HG03442 (cell line): ENCODE measurements at regions not wholly inside any gene's neighbourhood (a gene's known extent, or its start where the extent isn't known, plus 50 kb on each side); places are given as distances from the start of the nearest gene placed in this dataset.

Experiments
- ATAC-seq: cut with Tn5 transposase; IDR thresholded peaks from one replicate; pipeline ENCODE4 v1.9.1; 2021; ENCODE audit warnings: mild to moderate bottlenecking, moderate library complexity; ENCODE audit not compliant: unreplicated experiment

DNA sequence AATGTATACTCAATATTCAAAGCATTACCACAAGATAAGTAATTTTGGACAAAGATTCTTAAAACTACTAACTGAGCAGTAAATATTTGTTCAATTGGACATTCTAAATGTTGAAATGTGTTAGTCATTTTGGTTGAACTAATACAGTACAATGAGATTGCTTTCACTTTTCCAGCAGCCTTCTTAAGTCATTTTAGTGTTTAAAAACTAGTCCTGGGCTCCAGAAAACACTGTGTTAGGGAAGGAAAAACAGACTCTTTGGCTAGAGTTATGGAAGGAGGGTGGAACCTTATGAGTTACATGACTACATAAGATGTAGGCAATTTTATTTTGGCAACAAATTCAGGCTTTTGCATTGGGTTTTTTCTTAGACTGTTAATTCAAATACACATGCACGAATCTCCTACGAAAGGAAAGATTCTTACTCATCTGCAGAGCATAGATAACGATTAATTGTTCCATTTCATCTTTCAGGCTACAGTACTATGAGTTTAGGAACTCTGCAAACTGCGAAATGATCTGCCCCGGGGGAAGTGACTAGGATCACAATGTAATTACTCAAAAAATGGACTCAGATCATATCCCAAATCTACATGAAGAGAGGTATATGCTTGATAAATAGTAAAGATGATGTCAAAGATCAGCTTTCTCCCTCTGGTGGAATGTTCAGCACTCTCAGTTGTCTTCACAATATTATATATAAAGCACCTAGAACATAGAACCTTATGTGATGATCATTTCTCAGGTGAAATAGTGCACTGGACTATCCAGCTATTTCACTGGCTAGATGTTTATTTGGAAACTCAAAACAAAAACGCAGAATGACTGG is 492.8 kb upstream of the MDFIC2 start:
- ATAC-seq: no peak

DNA sequence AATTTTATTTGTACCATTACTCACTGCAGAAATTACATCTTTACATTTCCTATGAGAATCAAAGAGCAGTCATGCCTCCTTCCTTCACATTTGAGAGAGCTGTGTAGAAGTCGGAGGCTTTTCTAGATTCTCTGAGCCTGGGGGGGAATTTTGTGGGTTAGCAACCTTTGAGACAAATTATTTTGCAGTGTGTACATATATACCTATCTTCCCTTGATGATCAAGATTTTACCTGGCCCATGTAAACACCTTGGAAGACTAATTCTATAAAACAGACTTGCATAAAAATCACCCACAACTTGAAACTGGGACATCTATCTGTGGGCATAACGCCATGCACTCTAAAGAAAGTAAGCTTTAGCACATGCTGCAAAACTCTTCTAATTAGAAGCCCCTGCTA is 491.5 kb upstream of the MDFIC2 start:
- no peak for ATAC-seq

DNA sequence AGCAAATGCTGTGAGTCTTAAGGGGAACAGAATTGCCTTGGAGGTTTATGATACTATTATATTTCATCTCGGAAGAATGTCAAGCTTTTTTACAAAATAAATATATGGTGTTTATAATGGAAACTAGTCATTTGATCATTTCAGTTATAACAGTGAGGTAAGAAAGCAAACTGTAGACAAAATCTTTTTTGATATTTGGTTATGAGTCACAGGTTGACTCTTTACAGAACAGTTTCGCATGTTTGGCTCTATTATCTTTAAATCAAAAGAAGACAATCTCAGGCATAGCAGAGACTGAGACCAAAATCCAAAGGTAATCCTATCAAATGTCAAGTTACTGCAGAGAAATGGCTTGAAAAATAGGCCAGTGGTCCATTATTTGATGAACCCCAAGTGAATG is 490.9 kb upstream of the MDFIC2 start:
- no peak for ATAC-seq

- ATAC-seq: no peak
Measured at GRCh38 chr3:70800951-70801350, 488.5 kb upstream of the MDFIC2 start.

DNA sequence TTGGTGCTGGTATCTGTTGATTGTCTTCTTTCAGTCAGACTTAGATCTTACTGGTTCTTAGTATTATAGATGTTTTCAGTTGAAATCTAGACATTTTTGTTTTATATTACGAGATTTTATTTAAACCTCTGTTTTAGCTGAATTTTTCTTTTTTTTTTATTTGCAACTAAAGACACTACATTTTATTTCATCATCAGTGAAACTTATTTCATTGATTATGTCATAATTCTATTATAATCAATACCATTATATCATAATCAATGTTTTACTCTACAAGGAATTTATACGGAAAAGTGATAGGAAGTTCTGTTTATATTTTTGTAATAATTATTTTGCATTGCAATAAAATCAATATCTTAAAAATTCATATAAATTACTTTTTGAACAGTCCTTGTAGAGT is 477.4 kb upstream of the MDFIC2 start:
- no peak for ATAC-seq

- no peak for ATAC-seq
Measured at GRCh38 chr3:70780790-70781189, 468.4 kb upstream of the MDFIC2 start.

GRCh38 chr3:70779296-70779695 is 466.9 kb upstream of the MDFIC2 start:
- no peak for ATAC-seq

DNA sequence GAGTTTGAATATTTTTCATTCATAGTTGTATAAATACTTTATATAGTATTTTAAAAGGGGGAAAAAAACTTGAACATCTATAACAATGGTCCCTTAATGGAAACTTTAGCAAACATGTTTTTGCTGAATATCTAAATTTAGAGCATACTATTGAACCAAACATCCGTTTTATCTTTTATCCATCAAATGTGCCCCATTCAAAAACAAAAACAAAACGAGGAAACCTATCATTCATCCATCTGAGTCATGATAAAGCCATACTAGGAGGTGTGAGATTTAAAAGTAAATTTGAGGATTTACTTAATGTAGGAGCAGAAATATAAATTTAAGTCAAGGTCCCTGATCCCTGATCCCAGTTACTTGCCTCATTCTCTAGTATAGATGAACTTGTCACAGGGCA is 463.6 kb upstream of the MDFIC2 start:
- no peak for ATAC-seq

DNA sequence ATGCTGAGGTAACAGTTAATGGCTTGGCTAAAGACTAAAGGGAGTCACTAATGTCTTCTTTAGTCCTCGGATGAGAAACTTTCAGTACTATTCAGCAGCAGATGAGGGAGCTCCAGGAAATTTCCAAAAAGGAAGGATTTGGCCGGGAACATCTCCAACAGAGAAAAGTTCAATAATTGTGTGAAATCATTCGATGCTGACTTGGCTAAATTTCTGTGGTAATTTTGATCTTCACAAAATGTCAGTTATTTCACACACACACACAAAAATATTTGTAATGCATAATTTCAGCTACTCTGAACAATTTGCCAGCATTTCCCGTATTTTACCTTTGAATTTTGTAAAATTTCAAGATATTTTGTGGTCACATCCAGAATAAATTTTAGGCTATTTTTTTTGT is 462.8 kb upstream of the MDFIC2 start:
- no peak for ATAC-seq

DNA sequence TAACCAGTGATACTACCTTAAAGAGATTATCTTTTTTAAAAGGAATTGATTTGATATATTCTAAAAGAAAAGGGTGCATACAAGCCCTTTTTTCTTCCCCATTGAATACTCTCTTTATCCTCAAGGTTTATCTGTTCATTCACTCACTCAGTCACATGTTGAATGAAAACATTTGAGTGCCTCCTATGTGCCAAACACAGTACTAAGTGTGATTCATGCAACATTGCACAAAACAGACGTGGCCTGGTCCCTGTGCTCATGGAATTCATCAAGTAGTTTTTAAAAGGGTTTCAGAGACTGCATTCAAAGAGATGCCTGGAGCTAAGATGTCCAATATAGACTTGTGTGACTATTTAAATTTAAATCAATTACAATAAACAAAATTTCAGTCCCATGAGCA is 462.2 kb upstream of the MDFIC2 start:
- no peak for ATAC-seq

DNA sequence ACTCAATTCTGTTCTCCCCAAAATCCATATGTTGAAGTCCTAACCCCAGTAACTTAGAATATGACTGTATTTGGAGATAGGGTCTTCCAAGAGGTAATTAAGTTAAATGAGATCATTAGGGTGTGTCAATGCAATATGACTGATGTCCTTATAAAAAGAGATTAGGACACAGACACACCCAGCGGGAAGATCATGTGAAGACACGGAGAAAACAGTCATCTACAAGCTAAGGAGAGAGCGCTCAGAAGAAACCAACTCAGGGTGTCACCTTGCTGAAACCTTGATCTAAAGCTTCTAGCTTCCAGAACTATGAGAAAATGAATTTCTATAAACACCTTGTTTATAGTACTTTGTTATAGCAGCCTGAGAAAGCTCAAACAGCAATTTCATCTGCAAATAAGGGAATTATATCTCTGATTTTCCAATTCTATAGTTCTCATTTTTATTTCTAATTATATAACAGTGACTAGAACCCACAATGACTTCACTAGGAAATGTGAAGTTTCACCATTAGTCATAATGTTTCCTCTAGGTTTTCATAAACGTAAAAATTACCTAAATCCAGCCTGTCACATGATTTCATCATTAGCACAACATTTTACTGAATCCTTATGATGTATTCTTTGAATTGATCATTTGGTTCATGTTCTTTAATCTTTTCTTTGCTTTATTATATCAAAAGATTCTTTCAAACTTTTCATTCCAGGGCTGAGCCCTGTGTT is 459.1 kb upstream of the MDFIC2 start:
- peak; percentile 58 for ATAC-seq

GRCh38 chr3:70770650-70771049 is 458.2 kb upstream of the MDFIC2 start:
- no peak for ATAC-seq

DNA sequence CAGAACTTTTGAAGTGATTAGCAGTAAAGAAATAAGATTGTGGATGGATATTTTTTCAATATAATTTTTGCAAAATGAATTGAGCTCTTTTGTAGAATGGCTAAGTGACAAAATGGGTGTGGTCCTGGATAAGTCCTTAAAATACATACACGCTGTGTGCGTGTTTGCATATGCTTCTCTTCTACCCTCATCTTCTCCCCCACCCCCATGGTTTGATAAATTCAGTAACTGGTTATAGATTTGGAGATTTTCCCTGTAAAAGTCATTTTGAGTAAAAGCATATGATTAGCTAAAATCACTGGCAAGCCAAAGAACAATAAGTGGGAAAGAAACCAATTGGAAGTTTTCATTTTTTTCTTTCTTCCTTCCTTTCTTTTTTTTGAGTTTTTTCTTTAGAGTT is 453.9 kb upstream of the MDFIC2 start:
- ATAC-seq: no peak

GRCh38 chr3:70763894-70764293 is 451.5 kb upstream of the MDFIC2 start:
- no peak for ATAC-seq

- ATAC-seq: no peak
Measured at GRCh38 chr3:70757658-70758057, 445.2 kb upstream of the MDFIC2 start.

DNA sequence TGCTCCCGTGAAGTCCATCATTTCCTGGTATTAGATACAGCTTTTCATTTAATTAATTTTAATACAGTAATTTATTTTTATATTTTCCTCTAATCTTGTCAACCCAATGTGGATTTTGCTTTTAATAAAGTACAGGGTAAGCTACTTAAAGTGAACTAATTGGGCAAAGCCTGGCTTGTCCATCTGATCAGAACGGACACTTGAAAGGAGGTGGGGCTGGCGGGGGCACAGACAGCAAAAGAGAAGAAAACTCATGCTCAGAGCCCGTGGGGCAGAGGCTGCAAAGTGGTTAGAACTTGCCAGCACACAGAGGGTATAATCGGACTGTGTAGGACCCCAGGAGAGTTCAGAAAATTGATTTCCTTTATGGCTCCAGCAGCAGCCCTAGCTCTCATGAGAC is 443.1 kb upstream of the MDFIC2 start:
- ATAC-seq: no peak

DNA sequence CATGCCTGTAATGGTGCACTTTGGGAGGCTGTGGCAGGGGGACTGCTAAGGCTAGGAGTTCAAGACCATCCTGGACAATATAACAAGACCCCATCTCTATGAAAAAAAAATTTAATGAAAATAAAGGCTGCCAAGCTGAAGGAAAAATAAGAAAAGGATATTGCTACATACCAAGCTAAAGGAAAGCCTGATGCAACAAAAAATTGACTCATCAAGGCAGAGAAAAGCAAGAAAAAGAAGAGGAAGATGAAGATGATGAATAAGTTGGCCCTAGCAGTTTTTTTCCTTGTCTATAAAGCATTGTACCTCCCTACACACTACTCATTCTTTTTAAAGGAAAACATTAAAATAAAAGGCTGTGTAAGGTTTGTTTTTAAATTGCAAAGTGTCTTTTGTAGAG is 441.9 kb upstream of the MDFIC2 start:
- no peak for ATAC-seq

DNA sequence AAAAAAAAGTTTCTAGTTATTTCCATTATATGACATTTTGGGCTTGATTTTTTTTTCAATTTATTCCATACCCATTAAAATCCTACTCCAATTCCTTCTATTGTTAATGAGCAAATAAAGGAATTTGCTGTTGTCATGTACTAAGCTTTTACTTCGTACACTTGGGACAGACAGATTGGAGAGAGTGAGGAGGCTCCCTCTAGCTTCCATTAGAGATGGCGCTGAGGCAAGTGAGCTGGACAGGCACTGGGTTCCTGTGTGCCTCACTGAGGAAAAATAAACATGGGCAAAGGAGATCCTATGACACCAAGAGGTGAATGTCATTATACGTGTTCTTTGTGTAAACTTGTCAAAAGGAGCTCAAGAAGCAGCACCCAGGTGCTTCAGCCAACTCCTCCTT is 441.1 kb upstream of the MDFIC2 start:
- ATAC-seq: no peak

DNA sequence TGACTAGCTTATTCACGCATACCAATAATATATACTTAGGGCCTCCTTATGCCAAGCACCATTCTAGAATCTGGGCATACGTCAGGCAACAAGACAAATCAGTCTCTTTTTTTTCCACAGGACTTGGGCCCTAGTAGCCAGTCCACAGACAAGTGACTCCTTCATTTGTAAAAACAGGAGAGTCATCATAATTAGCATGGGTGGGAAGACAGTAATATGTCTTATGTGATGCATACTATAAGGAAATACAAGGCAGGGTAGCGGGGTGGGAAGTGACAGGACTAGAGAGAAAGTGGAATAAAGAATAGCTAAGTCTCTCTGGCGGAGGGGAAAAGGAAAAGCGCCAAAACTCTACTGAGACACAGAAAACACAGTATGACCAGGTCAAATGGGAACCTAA is 439.6 kb upstream of the MDFIC2 start:
- no peak for ATAC-seq

- no peak for ATAC-seq
Measured at GRCh38 chr3:70749122-70749521, 436.7 kb upstream of the MDFIC2 start.

GRCh38 chr3:70748593-70748992 is 436.2 kb upstream of the MDFIC2 start:
- no peak for ATAC-seq

- ATAC-seq: no peak
Measured at GRCh38 chr3:70747847-70748246, 435.4 kb upstream of the MDFIC2 start.

- no peak for ATAC-seq
Measured at GRCh38 chr3:70744536-70744935, 432.1 kb upstream of the MDFIC2 start.
